ENCODE measurements at regions not wholly inside any gene's neighbourhood (a gene's known extent, or its start where the extent isn't known, plus 50 kb on each side); places are given as distances from the start of the nearest gene placed in this dataset.

- no peaks in the 10 kb centered on the region for H3K36me3 Mint-ChIP-seq (ENCODE audit: low read depth)
- no peaks in the 10 kb centered on the region for H3K9me3 Mint-ChIP-seq
- no peak overlapping the region for H3K4me3 Mint-ChIP-seq
- ChIA-PET POLR2A (no interaction called here), CTCF (no interaction called here)
- no peaks in the 10 kb centered on the region for H3K27me3 Mint-ChIP-seq
- no peak for TF ChIP-seq CTCF (IDR thresholded peaks at IDR 0.05)
- DNase-seq, result no peak
- intact Hi-C loops (cut with micrococcal nuclease), result no loop called here
- no peak for ATAC-seq (ENCODE audit: low read depth)
- no peaks in the 10 kb centered on the region for H3K4me1 Mint-ChIP-seq
- no peak overlapping the region for H3K27ac Mint-ChIP-seq
These were observed 419.2 kb downstream of the DIPK2A start for GRCh38 chr3:144390786-144391185.

- intact Hi-C loops (cut with micrococcal nuclease), result no loop called here
- H3K36me3 Mint-ChIP-seq (ENCODE audit: low read depth), result no peaks in the 10 kb centered on the region
- ChIA-PET POLR2A (no interaction called here), CTCF (no interaction called here)
- H3K4me3 Mint-ChIP-seq, result no peak overlapping the region
- H3K27me3 Mint-ChIP-seq, result no peaks in the 10 kb centered on the region
- no peak overlapping the region for H3K27ac Mint-ChIP-seq
- DNase-seq (no peak), ATAC-seq (ENCODE audit: low read depth) (no peak)
- no peaks in the 10 kb centered on the region for H3K4me1 Mint-ChIP-seq
- no peaks in the 10 kb centered on the region for H3K9me3 Mint-ChIP-seq
- no peak for TF ChIP-seq CTCF (IDR thresholded peaks at IDR 0.05)
These were observed 419.6 kb downstream of the DIPK2A start for GRCh38 chr3:144391236-144391635.

- H3K27me3 Mint-ChIP-seq, result no peaks in the 10 kb centered on the region
- no peaks in the 10 kb centered on the region for H3K36me3 Mint-ChIP-seq (ENCODE audit: low read depth)
- intact Hi-C loops (cut with micrococcal nuclease), result no loop called here
- DNase-seq, result no peak
- no peak for TF ChIP-seq CTCF (IDR thresholded peaks at IDR 0.05)
- peaks cover 7% of the 10 kb centered on the region for H3K9me3 Mint-ChIP-seq
- no peak for ATAC-seq (ENCODE audit: low read depth)
- ChIA-PET CTCF (no interaction called here), POLR2A (no interaction called here)
- H3K4me1 Mint-ChIP-seq, result no peaks in the 10 kb centered on the region
- H3K27ac Mint-ChIP-seq, result no peak overlapping the region
- H3K4me3 Mint-ChIP-seq, result no peak overlapping the region
These were observed 422.4 kb downstream of the DIPK2A start for GRCh38 chr3:144394032-144394431.

GRCh38 chr3:144402430-144402829 is 430.8 kb downstream of the DIPK2A start:
- POLR2A ChIA-PET, result no interaction called here
- Mint-ChIP-seq H3K9me3 (peaks cover 16% of the 10 kb centered on the region), H3K4me1 (no peaks in the 10 kb centered on the region), H3K27ac (no peak overlapping the region), H3K36me3 (ENCODE audit: low read depth) (no peaks in the 10 kb centered on the region), H3K4me3 (no peak overlapping the region), H3K27me3 (no peaks in the 10 kb centered on the region)
- no peak for TF ChIP-seq CTCF (IDR thresholded peaks at IDR 0.05)
- DNase-seq (no peak), ATAC-seq (ENCODE audit: low read depth) (no peak)
- CTCF ChIA-PET, result no interaction called here
- intact Hi-C loops (cut with micrococcal nuclease), result no loop called here

- Mint-ChIP-seq H3K9me3 (peaks cover 12% of the 10 kb centered on the region), H3K4me1 (no peaks in the 10 kb centered on the region), H3K27me3 (no peaks in the 10 kb centered on the region), H3K27ac (no peak overlapping the region), H3K36me3 (ENCODE audit: low read depth) (no peaks in the 10 kb centered on the region), H3K4me3 (no peak overlapping the region)
- ATAC-seq (ENCODE audit: low read depth) (no peak), DNase-seq (no peak)
- no peak for TF ChIP-seq CTCF (IDR thresholded peaks at IDR 0.05)
- ChIA-PET POLR2A (no interaction called here), CTCF (no interaction called here)
- intact Hi-C loops (cut with micrococcal nuclease), result no loop called here
These were observed 431.4 kb downstream of the DIPK2A start for GRCh38 chr3:144403040-144403457.

All from activated B cell treated with CpG ODN at 0.5 μM for 24 hours (primary cell).